ENCODE measurements at regions not wholly inside any gene's neighbourhood (a gene's known extent, or its start where the extent isn't known, plus 50 kb on each side); places are given as distances from the start of the nearest gene placed in this dataset.

DNA sequence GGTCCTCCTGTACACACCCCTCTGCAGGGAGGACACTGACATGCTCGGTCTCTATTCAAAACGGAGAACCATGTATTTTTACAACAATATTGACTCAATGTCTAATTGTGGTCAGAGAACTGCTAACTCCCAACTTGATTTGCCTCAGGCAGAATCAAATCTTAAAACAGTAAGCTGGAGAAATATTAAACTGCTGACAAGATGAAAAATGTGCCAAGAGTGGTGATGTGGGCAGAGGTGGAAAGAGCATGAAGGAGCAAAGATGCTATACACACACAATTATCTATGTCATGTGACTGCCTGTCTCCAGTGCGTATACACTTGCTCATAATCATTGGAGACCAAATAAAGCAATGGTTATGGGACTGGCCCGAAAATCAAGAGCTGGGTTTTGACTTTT lies 556.1 kb upstream of the ZNF608 start:
- DNase-seq, result no peak

DNA sequence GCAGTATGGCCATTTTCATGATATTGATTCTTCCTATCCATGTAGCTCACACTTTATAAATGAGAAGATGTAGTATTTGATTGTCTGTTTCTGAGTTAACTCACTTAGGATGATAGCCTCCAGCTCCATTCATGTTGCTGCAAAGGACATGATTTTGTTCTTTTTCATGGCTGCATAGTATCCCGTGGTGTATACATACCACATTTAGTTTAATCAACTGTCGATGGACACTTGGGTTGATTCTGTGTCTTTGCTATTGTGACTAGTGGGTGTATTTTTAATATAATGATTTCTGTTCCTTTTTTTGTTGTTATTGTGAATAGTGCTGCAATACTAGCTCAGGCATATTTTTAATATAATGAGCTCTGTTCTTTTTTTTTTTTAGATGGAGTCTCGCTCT lies 560.3 kb upstream of the ZNF608 start:
- no peak for DNase-seq

DNA sequence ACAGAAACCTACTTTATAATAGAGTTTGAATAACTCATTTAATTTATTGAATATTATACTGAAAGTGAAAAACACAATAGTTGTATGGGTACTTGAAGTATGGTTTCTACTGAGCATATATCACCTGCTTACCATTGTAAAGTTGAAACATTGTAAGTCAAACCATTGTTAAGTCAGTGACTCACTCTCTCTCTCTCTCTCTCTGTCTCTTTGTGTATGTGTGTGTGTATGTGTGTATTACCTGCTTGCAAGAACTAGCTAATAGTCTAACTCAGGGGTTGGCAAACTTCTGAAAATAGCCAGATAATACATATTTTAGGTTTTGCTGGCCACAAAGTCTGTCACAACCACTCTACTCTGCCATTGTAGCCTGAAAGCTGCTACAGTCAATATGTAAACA lies 564.3 kb upstream of the ZNF608 start:
- no peak for DNase-seq

DNA sequence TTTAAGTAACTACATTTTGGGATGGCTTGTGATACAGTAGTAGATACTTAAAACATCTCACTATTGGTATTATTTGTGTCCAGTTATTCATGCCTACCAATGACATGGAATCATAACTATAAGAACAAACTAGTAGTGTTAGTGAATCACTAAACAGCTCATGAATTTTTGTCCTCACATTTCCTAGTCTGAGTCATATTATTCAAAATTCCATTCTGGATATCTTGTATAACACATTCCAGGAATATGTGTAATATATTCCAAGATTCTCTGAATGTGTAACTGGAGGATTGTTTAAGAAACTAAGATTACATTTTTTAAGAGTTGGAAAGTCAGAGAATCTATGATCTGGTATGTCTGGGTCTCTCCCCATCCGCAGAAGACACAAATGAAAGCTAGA lies 565.3 kb upstream of the ZNF608 start:
- no peak for DNase-seq

DNA sequence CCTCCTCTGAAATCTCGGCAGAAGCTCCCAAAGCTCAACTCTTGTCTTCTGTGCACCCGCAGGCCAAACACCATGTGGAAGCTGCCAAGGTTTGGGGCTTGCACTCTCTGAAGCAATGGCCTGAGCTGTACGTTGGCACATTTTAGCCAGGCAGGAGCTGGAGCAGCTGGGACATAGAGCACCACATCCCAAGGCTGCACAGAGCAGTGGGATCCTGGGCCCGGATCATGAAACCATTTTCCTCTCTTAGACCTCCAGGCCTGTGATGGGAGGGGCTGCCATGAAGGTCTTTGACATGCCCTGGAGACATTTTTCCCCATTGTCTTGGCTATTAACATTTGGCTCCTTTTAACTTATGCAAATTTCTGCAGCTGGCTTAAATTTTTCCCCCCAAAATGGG lies 567.1 kb upstream of the ZNF608 start:
- DNase-seq, result no peak

DNA sequence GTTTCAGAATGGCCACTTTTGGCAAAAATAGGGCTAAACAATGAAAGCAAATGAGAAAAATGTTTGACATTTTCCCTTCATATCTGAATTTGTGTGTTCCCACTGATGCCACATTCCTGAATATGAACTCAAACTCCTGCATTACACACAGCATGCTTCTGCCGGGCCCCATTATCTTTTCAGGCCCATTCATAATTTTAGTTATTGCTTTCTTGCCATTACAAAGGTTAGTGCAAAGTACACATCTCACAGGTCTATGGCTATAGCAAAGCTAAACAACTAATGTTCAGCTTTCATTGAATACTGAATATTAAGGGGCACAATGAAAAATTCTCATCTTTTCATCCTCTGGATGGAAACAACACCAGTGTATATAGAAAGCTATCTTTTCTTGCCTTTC lies 568.9 kb upstream of the ZNF608 start:
- no peak for DNase-seq

DNA sequence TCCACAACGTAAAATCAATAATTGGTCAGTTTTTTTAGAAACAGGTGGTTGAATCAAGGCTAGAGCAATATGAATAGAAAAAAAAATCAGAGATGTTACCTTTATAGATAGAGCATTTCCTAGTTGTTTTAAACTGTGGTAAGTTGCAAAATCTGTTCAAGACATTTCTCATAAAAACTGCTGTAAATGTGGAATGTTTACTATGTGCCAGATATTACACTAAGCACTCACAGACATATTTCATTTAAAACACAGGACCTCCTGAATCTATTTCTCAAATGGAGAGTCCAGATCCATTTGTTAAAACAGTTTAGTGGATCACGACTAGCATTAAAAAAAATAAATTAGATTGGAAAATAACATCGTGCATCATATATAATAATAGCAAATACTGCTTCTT lies 570.0 kb upstream of the ZNF608 start:
- DNase-seq, result no peak

DNA sequence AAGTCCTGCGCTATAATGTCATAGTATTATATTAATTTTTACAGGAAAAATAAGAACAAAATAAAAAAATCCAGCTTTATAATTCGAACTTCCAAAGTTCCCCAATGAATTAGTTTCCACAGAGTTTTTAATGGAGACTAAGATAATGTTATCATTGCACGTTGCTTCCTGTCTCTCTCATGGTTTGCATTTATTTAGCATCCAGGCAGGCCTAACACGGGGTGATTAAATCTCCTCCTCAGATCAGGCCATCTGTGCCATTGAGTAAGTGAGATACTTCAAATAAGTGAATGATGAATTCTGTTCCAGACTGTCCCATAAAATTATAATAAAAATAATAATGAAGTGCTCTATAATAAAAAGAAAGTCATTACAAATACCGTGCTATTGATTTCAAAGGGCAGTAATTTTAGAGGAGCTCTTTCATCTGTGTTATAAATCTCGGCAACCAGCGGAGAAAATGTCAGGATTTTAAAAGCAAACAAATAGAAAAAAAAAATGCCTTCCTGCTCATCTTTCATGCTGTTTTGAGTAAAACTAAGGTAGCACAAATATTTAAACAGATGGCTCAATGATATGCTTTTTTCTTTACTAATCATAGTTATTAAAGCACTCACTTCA lies 570.6 kb upstream of the ZNF608 start:
- DNase-seq, result no peak

DNA sequence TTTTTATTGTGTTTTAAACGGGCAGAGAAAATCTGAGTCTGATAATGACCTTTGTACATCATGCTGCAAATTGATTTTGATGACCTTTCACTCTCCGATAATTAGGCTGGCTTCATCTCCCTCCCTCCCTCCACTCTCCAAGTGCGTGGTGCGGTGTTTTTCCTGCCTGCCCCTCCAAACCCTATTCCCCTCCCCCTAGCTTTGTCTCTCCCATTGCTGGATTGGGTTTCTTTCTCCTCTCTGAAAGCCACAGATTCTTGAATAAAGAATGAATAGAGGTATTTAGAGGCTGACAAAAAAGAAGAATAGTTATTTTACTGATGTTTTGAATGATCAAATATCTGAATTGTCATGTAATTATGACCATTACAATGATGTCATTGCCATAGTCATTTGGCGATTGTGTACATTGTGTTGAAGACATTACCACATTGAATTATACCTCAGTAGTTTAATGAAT lies 571.1 kb upstream of the ZNF608 start:
- no peak for DNase-seq

DNA sequence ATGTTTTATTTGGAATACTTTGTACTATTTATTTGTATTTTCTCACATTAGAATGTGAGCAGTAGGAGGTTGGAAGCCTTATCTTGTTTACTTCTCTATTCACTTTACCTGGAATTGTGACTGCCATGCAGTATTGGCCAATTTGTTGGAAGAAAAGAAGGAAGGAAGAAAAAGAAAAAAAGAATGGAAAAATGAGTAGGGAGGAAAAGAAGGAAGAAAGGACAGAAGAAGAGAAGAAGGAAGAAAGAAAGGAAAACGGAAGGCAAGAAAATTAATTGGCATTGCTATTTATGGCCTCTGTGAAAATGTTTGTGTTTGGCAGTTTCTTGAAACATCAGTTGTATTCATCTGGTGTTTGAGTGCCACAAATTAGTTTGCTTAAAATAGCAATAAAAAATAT lies 575.2 kb upstream of the ZNF608 start:
- DNase-seq, result no peak

DNA sequence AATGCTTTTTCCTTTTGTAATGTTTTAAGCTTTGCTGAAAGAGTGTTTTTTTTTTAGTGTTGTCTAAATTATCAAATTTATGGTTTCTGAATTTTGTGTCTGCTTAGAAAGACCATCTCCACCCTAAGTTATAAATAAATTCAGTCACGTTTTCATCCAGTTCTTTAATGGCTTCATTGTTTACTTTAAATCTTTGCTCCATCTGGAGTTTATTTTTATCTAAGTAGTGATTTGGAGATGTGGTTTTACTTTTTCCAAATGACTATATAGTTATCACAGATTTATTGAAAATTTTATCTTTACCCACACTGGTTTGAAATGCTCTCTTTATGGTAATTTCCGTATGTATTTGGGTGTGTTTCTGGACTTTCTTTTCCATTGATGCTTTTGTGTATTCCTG lies 577.2 kb upstream of the ZNF608 start:
- DNase-seq, result no peak

DNA sequence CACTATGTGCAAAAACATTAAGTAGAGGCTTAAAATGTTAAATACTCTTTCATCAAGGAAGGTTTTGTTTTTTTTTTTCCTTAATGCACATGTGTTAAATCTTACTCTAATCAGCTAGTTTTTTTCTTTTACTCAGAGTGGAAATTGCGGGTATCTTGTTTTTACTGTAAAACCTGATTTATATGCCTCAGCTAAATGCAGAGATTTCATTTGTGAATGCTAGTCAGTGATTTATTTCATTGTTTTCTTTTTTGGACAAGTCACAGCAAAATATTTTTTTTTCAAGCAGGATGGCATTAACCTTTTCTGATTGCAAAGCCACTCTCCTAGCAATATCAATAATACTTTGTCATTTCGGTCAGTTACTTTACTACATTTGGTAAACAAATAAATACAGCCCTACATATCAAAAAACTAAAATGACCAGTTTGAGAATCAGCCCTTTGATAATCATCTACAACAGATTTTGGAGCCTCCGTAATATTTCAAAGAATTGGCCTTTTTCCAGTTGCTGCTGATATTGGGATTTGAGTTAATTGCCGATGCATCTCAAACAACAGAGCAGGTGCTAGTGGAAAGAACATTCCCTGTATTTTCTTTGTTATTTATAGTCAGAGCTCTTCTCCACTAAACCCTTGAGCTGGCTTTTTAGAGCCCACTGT lies 579.2 kb upstream of the ZNF608 start:
- no peak for DNase-seq

DNA sequence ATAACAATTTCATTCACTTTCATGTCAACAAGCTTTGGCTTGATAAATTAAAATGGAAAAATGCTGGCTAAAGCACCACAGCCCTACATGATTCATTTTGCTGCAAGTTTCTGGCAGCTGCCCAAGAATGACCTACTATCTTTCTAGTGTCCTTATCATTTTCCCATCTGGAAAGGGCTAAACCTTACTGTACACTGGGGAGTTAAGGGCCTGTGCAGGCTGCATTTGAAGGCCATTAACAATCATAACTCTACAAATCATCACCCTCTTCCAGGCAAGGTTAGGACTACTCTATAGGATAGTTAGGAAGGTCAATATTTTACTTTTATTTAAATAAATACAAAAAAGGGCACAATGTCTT lies 579.7 kb upstream of the ZNF608 start:
- no peak for DNase-seq

DNA sequence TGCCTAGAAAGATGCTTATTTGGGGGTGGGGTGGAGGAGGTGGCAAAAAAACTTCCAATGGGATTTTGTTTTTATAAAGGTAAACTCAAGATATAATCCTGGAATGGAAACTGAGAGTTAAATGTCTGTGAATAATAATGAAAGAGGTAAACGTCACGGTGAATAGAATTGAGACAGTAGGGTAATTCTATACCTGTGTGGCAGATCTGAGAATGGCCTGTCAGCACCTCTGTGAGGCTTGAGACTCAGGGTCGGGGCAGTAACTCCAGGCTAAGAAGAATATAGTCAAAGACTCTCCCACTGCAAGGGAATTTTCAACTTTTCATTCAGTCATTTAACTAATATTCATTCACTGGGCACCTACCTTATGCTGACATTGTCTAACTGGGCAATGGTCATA lies 581.2 kb upstream of the ZNF608 start:
- no peak for DNase-seq

DNA sequence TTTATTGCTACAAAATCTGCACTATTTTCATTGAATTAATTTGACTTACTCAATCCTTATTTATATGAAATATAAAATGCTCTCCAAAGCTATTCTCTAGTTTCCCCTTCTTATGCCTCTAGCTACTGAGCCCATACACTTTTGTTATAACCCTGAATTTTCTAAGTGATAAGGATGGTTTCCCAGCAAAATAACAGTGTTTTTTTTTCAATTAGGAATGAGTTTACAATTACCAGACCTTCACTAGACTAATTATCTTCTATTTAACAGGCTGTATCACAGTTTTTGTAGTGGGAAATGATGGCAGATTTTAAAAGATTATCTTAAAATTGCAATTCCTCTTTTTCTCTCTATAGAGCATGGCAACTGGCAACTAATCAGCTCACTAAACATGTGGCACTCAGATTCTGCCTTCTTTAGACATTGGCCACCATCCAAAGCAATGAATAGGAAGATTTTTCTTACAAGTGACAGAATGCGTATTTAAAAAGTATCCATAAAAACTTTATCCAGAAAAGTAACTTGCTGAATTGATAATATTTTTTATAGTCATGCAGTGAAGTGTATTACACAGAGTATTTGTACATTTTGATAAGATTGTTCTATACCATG lies 585.7 kb upstream of the ZNF608 start:
- DNase-seq, result no peak

DNA sequence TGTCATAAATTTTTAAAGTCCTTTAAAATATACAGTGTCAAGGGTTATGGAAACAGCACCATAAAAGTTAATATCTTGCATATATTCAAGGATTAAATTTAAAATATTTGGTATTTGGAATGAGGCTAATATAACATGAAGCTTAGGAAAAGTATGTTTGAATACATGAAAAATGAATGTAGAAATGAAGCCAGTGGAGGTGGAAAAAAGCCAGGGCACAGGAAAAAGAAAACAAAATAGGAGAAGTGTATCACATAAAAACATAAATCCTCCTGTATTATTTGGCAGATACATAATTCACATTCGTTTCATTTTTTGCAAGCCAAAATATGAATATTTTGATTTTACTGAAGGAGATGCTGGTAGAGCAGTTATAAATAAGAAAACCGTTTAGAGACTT lies 587.0 kb upstream of the ZNF608 start:
- no peak for DNase-seq

DNA sequence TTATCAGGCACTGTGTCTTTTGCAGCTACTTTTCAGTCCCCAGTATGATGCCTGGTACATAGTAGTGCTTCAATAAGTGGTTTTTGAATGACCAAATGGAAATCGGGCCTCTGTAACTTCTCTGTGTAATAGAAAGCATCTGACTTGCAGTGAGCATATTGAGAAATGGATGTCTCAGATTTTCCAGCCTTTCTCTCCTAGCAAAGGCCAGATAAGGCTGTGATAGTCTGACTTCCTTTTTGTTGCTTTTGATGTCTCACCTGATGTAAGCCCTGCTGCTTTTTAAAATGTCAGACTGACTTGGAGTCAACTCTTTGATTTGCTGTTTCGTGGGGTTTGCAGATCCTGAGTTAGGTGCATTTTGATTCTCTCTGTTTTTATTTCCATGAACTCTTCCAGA lies 590.0 kb upstream of the ZNF608 start:
- DNase-seq, result no peak

DNA sequence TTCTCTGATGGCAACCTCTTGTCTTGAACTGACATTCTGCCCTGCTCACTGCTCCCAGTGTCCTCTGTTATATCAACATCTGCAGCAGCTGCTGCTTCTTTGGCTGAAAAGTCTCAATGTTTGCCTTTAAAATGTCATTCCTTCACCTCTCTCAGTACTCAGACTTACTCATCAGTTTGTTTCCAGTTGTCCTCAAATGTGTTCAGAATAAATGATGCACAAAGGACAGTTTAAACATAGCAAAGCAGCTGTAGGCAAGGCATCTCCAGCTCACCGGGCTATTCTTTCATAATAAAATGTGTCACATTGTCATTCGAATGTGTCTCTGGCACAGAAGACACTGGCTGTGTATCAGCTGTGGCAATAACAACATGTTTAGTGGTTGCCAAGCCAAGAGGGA lies 590.9 kb upstream of the ZNF608 start:
- no peak for DNase-seq

DNA sequence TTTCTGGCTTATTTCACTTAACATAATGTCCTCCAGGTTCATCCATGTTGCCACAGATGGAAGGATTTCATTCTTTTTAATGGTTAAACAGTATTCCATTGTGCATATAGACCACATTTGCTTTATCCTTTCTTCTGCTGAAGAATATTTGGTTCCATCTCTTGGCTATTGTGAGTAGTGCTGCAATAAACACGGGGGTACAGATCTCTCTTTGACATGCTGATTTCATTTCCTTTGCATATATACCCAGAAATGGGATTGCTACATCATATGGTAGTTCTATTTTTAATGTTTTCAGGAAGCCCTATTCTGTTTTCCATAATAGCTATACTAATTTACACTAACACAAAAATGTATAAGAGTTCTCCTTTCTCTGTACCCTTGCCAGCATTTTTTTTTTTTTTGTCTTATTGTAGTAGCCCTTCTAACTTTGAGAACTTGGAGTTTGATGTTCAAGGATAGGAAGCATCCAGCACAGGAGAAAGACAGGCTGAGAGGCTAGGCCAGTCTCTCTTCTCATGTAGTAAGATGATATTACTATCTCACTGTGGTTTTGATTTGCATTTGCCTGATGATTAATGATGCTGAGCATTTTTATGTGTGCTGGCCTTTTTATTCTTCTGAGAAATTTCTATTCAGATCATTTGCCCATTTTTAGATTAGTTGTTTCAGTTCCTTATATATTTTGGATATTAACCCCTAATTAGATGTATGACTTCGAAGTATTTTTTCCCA lies 592.2 kb upstream of the ZNF608 start:
- no peak for DNase-seq

DNA sequence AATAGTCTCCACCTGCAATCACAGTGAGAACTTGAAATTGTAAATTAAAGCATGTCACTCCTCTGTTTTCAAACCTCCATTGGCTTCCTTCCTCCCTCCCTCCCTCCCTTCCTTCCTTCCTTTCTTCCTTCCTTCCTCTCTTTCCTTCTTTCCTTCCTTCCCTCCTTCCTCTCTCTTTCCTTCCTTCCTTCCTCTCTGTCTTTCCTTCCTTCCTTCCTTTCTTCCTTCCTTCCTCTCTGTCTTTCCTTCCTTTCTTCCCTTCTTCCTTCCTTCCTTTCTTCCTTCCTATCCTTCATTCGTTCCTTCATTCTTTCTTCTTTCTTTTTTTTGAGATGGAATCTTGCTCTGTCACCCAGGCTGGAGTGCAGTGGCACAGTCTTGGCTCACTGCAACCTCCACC lies 595.0 kb upstream of the ZNF608 start:
- no peak for DNase-seq

DNA sequence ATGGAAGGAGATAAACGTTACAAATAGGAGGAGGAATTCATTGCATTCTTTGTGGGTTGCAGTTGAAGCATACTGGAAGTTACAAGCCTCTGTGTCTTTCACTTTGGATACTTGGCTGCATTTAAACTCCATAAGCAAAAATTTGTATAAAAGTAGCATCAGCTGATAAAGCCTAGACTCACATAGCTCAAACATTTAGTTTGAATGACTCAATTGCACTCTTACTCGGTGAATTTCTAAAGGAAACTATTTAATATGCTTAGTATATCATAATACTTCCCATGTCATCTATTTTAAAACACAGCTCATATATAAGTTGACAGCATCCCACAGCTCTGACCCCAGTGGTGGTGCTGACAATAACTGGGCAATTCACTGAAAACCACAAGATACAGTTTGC lies 596.6 kb upstream of the ZNF608 start:
- DNase-seq, result no peak

DNA sequence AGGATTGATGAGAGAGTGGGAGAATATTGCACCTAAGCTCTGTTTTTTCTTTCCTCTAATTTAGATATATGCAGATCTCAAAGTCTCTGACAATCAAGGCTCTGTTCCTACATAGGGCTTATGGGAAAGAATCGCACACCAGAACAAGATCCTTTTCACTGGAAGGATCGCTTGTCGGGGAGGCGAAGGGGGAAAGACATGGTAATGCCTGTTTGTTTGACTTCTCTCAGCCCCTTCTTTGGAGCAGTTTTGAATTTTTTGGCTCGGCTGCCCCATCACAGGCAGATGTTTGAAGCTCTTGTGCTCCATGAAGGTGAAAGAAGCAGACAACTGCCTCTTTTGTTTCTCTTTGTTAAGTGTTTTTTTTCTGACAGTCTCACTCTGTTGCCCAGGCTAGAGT lies 599.9 kb upstream of the ZNF608 start:
- DNase-seq, result no peak

DNA sequence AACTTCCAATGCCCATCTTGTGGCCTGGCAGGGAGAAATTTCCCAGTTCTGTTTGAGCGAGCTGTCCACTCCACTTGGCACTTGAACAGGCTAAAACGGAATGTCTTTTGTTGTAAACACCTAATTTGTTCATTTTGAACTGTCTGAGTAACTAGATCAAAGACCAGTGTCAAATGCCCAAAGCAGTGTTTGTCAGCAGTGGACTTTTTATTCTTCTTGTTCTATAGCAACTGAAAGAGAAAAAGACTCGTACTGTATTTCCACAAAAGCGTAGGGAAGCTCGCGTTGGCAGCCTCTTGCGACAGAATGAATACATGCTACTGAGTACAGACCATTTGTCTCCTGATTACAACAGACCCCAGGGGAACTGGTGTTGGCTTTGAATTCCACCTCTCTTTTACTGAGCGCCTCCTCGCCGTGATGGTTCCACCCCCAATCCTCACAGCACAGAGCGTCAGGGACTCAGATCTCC lies 601.8 kb upstream of the ZNF608 start:
- no peak for DNase-seq
